ENCODE measurements at regions not wholly inside any gene's neighbourhood (a gene's known extent, or its start where the extent isn't known, plus 50 kb on each side); places are given as distances from the start of the nearest gene placed in this dataset.

- Histone ChIP-seq H3K9ac (ENCODE audit: low read depth, low read length) (no peak overlapping the region), H3K4me2 (ENCODE audit: insufficient read depth, low read length) (no peak overlapping the region), H3K36me3 (ENCODE audit: insufficient read depth, low read length) (no peaks in the 10 kb centered on the region), H3K79me2 (ENCODE audit: insufficient read depth, low read length) (no peaks in the 10 kb centered on the region), H3K4me3 (ENCODE audit: low read depth in 1 of 2, low read length in 2 of 2) (no peak overlapping the region), H3K9me3 (ENCODE audit: insufficient read depth, low read length, severe bottlenecking) (no peaks in the 10 kb centered on the region), H3K27me3 (ENCODE audit: insufficient read depth, low read length, poor library complexity) (no peaks in the 10 kb centered on the region), H4K20me1 (ENCODE audit: insufficient read depth, low read length) (no peaks in the 10 kb centered on the region), H3K4me1 (ENCODE audit: insufficient read depth, low read length) (no peaks in the 10 kb centered on the region), H3K27ac (ENCODE audit: low read length) (no peak overlapping the region), H2AFZ (ENCODE audit: low read depth, low read length) (no peak overlapping the region)
- DNase-seq (no peak), ATAC-seq (ENCODE audit: insufficient read depth, low read depth) (no peak)
- no peak for TF ChIP-seq EZH2 (IDR thresholded peaks at IDR 0.05; ENCODE audit: borderline replicate concordance, low read depth, low read length, severe bottlenecking)
- no peak for TF ChIP-seq CTCF (IDR thresholded peaks at IDR 0.05; ENCODE audit: borderline replicate concordance, extremely low read depth, low read length, poor library complexity, severe bottlenecking)
Measured at GRCh38 chr13:106274551-106275203, 260.8 kb downstream of the EFNB2 start.

DNA sequence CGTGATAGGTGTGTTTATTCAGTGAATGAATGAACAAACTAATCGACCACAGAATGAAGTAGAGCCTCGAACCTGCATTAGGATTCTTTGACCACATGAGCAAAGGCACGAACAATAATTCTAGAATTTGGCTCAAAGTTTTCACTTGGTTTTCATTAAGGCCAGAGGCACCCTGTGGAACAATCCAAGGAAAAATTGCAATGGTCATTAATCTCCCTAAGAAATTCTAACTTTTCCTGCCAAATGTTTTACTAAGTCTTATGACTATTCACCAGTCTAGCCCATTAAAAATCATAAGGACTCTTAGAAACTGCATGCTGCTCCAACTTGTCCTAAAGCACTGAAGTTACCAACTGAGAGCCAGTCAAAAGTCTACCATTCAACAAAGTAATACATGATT is 271.7 kb downstream of the EFNB2 start:
- Histone ChIP-seq H3K27me3 (ENCODE audit: insufficient read depth, low read length, poor library complexity) (no peaks in the 10 kb centered on the region), H4K20me1 (ENCODE audit: insufficient read depth, low read length) (no peaks in the 10 kb centered on the region), H3K36me3 (ENCODE audit: insufficient read depth, low read length) (no peaks in the 10 kb centered on the region), H3K4me3 (ENCODE audit: low read depth in 1 of 2, low read length in 2 of 2) (no peak overlapping the region), H3K27ac (ENCODE audit: low read length) (no peak overlapping the region), H3K4me2 (ENCODE audit: insufficient read depth, low read length) (no peak overlapping the region), H3K4me1 (ENCODE audit: insufficient read depth, low read length) (no peaks in the 10 kb centered on the region), H3K9ac (ENCODE audit: low read depth, low read length) (no peak overlapping the region), H3K9me3 (ENCODE audit: insufficient read depth, low read length, severe bottlenecking) (peaks cover 5% of the 10 kb centered on the region), H2AFZ (ENCODE audit: low read depth, low read length) (no peak overlapping the region), H3K79me2 (ENCODE audit: insufficient read depth, low read length) (no peaks in the 10 kb centered on the region)
- DNase-seq: no peak
- TF ChIP-seq EZH2 (IDR thresholded peaks at IDR 0.05; ENCODE audit: borderline replicate concordance, low read depth, low read length, severe bottlenecking): no peak
- no peak for TF ChIP-seq CTCF (IDR thresholded peaks at IDR 0.05; ENCODE audit: borderline replicate concordance, extremely low read depth, low read length, poor library complexity, severe bottlenecking)
- no peak for ATAC-seq (ENCODE audit: insufficient read depth, low read depth)

DNA sequence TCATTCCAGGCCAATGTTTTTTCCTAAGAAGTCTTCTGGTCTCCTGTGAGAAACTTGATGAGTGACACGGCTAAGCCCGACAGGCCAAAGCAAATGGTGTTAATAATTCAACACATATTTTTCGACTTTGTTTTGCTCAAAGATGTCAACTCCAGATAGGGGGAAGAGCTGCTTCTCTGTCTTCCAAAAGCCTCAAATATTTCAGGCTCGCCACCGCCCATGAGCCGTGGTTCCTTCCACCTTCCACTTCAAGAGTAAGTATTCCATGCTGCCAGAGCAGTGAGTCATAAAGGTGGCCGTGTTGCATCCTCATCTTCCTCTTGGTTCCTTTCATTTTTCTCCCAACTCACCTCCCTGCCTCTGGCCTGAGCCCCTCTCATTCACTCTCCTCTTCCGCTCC is 272.6 kb downstream of the EFNB2 start:
- no peaks in the 10 kb centered on the region for H4K20me1 ChIP-seq (ENCODE audit: insufficient read depth, low read length)
- no peaks in the 10 kb centered on the region for H3K4me1 ChIP-seq (ENCODE audit: insufficient read depth, low read length)
- H3K9me3 ChIP-seq (ENCODE audit: insufficient read depth, low read length, severe bottlenecking): peaks cover 5% of the 10 kb centered on the region

More for the DNA sequence above, 272.6 kb downstream of the EFNB2 start:
- ATAC-seq (ENCODE audit: insufficient read depth, low read depth) (no peak), DNase-seq (no peak)
- Histone ChIP-seq H2AFZ (ENCODE audit: low read depth, low read length) (no peak overlapping the region), H3K27me3 (ENCODE audit: insufficient read depth, low read length, poor library complexity) (no peaks in the 10 kb centered on the region), H3K27ac (ENCODE audit: low read length) (no peak overlapping the region), H3K36me3 (ENCODE audit: insufficient read depth, low read length) (no peaks in the 10 kb centered on the region), H3K9ac (ENCODE audit: low read depth, low read length) (no peak overlapping the region), H3K79me2 (ENCODE audit: insufficient read depth, low read length) (no peaks in the 10 kb centered on the region), H3K4me2 (ENCODE audit: insufficient read depth, low read length) (no peak overlapping the region), H3K4me3 (ENCODE audit: low read depth in 1 of 2, low read length in 2 of 2) (no peak overlapping the region)
- no peak for TF ChIP-seq CTCF (IDR thresholded peaks at IDR 0.05; ENCODE audit: borderline replicate concordance, extremely low read depth, low read length, poor library complexity, severe bottlenecking)
